H1 (cell line): ENCODE measurements at regions not wholly inside any gene's neighbourhood (a gene's known extent, or its start where the extent isn't known, plus 50 kb on each side); places are given as distances from the start of the nearest gene placed in this dataset.

ENCODE experiments used
- CTCF ChIA-PET: fragments of 300-600 bp; sonication (Branson Sonifier 250); formaldehyde crosslinking; loops from one replicate; lab custom pipeline; 2021; ENCODE audit not compliant: partially characterized antibody; lab: Charles Lee
- POLR2A ChIA-PET: fragments of 300-600 bp; sonication (Branson Sonifier 250); formaldehyde crosslinking; loops from one replicate; lab custom pipeline; 2021; ENCODE audit warnings: inconsistent platforms; ENCODE audit not compliant: partially characterized antibody; lab: Charles Lee
- DNase-seq, 2 experiments: peaks; one replicate each; pipeline versions ENCODE4 v3.0.0 to v3.0.0-alpha.2; 2010 to 2022; ENCODE audit warnings: low spot score in 2 of 2, low read depth in 1 of 2, mixed read lengths in 1 of 2
- FAIRE-seq: peaks from 2 replicates; lab custom pipeline; 2011; peaks lifted over from hg19 to GRCh38; lab: Jason Lieb, UNC
- H2AFZ ChIP-seq: 2 replicates; pipeline ENCODE4 v1.8.1; 2012; ENCODE audit warnings: low read length, inconsistent platforms
- H2AK5ac ChIP-seq: 2 replicates; pipeline ENCODE4 v1.6.1; 2013; ENCODE audit warnings: low read depth, low read length
- H2BK120ac ChIP-seq: replicated peaks from 2 replicates; pipeline ENCODE3; 2013; ENCODE audit warnings: low read depth, low read length, inconsistent platforms
- H2BK12ac ChIP-seq: 2 replicates; pipeline ENCODE4 v1.6.1; 2013; ENCODE audit warnings: low read depth, low read length
- H2BK15ac ChIP-seq: 2 replicates; pipeline ENCODE4 v1.6.1; 2013; ENCODE audit warnings: low read length
- H2BK20ac ChIP-seq: 2 replicates; pipeline ENCODE4 v1.6.1; 2013; ENCODE audit warnings: low read length
- H2BK5ac ChIP-seq: 2 replicates; pipeline ENCODE4 v1.6.1; 2013; ENCODE audit warnings: low read depth, low read length
- H3K14ac ChIP-seq: 2 replicates; pipeline ENCODE4 v1.6.1; 2013; ENCODE audit warnings: inconsistent platforms; ENCODE audit not compliant: insufficient read length
- H3K18ac ChIP-seq: 2 replicates; pipeline ENCODE4 v1.6.1; 2013; ENCODE audit warnings: low read length; ENCODE audit errors: extremely low read depth
- H3K23ac ChIP-seq: 2 replicates; pipeline ENCODE4 v1.6.1; 2013; ENCODE audit warnings: inconsistent platforms; ENCODE audit not compliant: insufficient read length
- H3K23me2 ChIP-seq: 2 replicates; pipeline ENCODE4 v1.6.1; 2013; ENCODE audit warnings: low read depth, low read length
- H3K27ac ChIP-seq: 2 replicates; pipeline ENCODE4 v1.6.1; 2011; ENCODE audit warnings: low read depth, low read length, inconsistent platforms
- H3K27me3 ChIP-seq, 4 experiments: replicated peaks in 1 of 4; 1 replicate in 1 of 4; 2 replicates in 3 of 4; pipeline versions ENCODE4 v1.6.1 to v1.8.1; 2011 to 2013; ENCODE audit warnings: low read length in 3 of 4, mild to moderate bottlenecking in 3 of 4, inconsistent platforms in 2 of 4, mixed read lengths in 2 of 4, moderate library complexity in 1 of 4; ENCODE audit not compliant: control insufficient read depth in 3 of 4, insufficient read depth in 3 of 4; ENCODE audit errors: extremely low read depth in 1 of 4
- H3K36me3 ChIP-seq, 4 experiments: 2 replicates each; pipeline versions ENCODE4 v1.6.1 to v1.8.1; 2011 to 2013; ENCODE audit warnings: mild to moderate bottlenecking in 4 of 4, low read length in 3 of 4, moderate library complexity in 2 of 4, control low read depth in 1 of 4, inconsistent platforms in 1 of 4; ENCODE audit not compliant: insufficient read depth in 4 of 4, control insufficient read depth in 2 of 4
- H3K4ac ChIP-seq: replicated peaks from 2 replicates; pipeline ENCODE3; 2013; ENCODE audit warnings: low read length, low read depth, mixed read lengths, inconsistent platforms; ENCODE audit not compliant: insufficient read length
- H3K4me1 ChIP-seq, 4 experiments: replicated peaks in 1 of 4; 1 replicate in 1 of 4; 2 replicates in 3 of 4; pipeline versions ENCODE4 v1.6.1 to v1.8.1; 2011 to 2013; ENCODE audit warnings: low read length in 3 of 4, inconsistent platforms in 2 of 4, mixed read lengths in 1 of 4; ENCODE audit not compliant: insufficient read depth in 4 of 4, control insufficient read depth in 3 of 4
- H3K4me2 ChIP-seq, 2 experiments: 2 replicates each; pipeline versions ENCODE4 v1.6.1 to v1.8.1; 2011 to 2013; ENCODE audit warnings: low read depth in 2 of 2, low read length in 2 of 2, control low read depth in 1 of 2, inconsistent platforms in 1 of 2, mild to moderate bottlenecking in 1 of 2; ENCODE audit not compliant: insufficient read depth in 1 of 2
- H3K4me3 ChIP-seq, 4 experiments: fragments of 200-600, 300-600 bp in 1 of 4; sonication (generic), shearing (Covaris generic), sonication (Bioruptor Twin) in 1 of 4; 2 replicates each; pipeline versions ENCODE4 v1.5.1 to v1.8.1; 2011 to 2016; ENCODE audit warnings: low read length in 4 of 4, low read depth in 3 of 4, control low read depth in 2 of 4, inconsistent platforms in 2 of 4, mild to moderate bottlenecking in 2 of 4, mixed read lengths in 1 of 4, moderate library complexity in 1 of 4; ENCODE audit not compliant: insufficient read depth in 2 of 4; ENCODE audit errors: extremely low read depth in 1 of 4
- H3K56ac ChIP-seq: replicated peaks from 2 replicates; pipeline ENCODE3; 2013; ENCODE audit warnings: low read depth, mild to moderate bottlenecking, mixed read lengths, low read length, inconsistent platforms; ENCODE audit not compliant: insufficient read length
- H3K79me1 ChIP-seq: 2 replicates; pipeline ENCODE4 v1.6.1; 2013; ENCODE audit warnings: low read depth, low read length, control low read depth
- H3K79me2 ChIP-seq, 2 experiments: 2 replicates each; pipeline versions ENCODE4 v1.6.1 to v1.8.1; 2012 to 2013; ENCODE audit warnings: low read length in 2 of 2, mild to moderate bottlenecking in 2 of 2, inconsistent platforms in 1 of 2; ENCODE audit not compliant: insufficient read depth in 2 of 2, control insufficient read depth in 1 of 2
- H3K9ac ChIP-seq, 4 experiments: replicated peaks in 1 of 4; 1 replicate in 1 of 4; 2 replicates in 3 of 4; pipeline versions ENCODE4 v1.6.1 to v1.8.1; 2011 to 2013; ENCODE audit warnings: low read depth in 3 of 4, low read length in 3 of 4, control low read depth in 2 of 4, mild to moderate bottlenecking in 2 of 4, moderate library complexity in 2 of 4, inconsistent platforms in 1 of 4; ENCODE audit errors: extremely low read depth in 1 of 4
- H3K9me3 ChIP-seq, 2 experiments: 2 replicates each; pipeline versions ENCODE4 v1.6.1 to v1.8.1; 2012 to 2013; ENCODE audit warnings: mild to moderate bottlenecking in 2 of 2, moderate library complexity in 2 of 2, control low read depth in 1 of 2, inconsistent platforms in 1 of 2, low read depth in 1 of 2, low read length in 1 of 2, mixed read lengths in 1 of 2; ENCODE audit not compliant: insufficient read depth in 2 of 2
- H4K20me1 ChIP-seq, 2 experiments: replicated peaks in 1 of 2; 2 replicates each; pipeline versions ENCODE3 to v1.8.1; 2011 to 2013; ENCODE audit warnings: inconsistent platforms in 2 of 2, low read length in 2 of 2, mild to moderate bottlenecking in 1 of 2; ENCODE audit not compliant: insufficient read depth in 2 of 2, control insufficient read depth in 1 of 2
- H4K5ac ChIP-seq: 2 replicates; pipeline ENCODE4 v1.6.1; 2013; ENCODE audit warnings: low read length, low read depth, mixed read lengths, inconsistent platforms; ENCODE audit not compliant: insufficient read length
- H4K8ac ChIP-seq: 2 replicates; pipeline ENCODE4 v1.8.0; 2013; ENCODE audit warnings: mild to moderate bottlenecking, moderate library complexity, low read length, inconsistent platforms; ENCODE audit not compliant: insufficient read depth; ENCODE audit errors: extremely low read depth
- H4K91ac ChIP-seq: replicated peaks from 2 replicates; pipeline ENCODE3; 2013; ENCODE audit warnings: low read length, mixed read lengths, inconsistent platforms; ENCODE audit not compliant: insufficient read length
- ATF2 ChIP-seq: IDR thresholded peaks from 2 replicates; pipeline ENCODE4 v1.6.1; 2012; ENCODE audit warnings: low read length, inconsistent platforms
- BCL11A ChIP-seq, 2 experiments: IDR thresholded peaks; one replicate each; pipeline ENCODE4 v1.6.1; 2011; ENCODE audit warnings: low read depth in 2 of 2, low read length in 2 of 2, mild to moderate bottlenecking in 2 of 2
- CBX8 ChIP-seq: fragments of 300-800, 300-1000 bp; sonication (generic); IDR thresholded peaks from 2 replicates; pipeline ENCODE4 v1.7.1; 2016; ENCODE audit warnings: low read depth, low read length, borderline replicate concordance
- CHD2 ChIP-seq: IDR thresholded peaks from 2 replicates; pipeline ENCODE4 v1.6.1; 2012; ENCODE audit warnings: low read length, improper control_type of control experiment
- CTBP2 ChIP-seq: IDR thresholded peaks from 2 replicates; pipeline ENCODE4 v1.7.0; 2011; ENCODE audit warnings: borderline replicate concordance, mild to moderate bottlenecking, moderate library complexity, mixed read lengths, low read length; ENCODE audit not compliant: insufficient read depth, insufficient read length
- MAX ChIP-seq: IDR thresholded peaks from 2 replicates; pipeline ENCODE4 v1.6.1; 2012; ENCODE audit warnings: inconsistent platforms
- RAD21 ChIP-seq, 2 experiments: IDR thresholded peaks in 1 of 2; conservative IDR thresholded peaks in 1 of 2; 2 replicates each; pipeline ENCODE4 v1.6.1; 2011; ENCODE audit warnings: low read depth in 2 of 2, low read length in 2 of 2, improper control_type of control experiment in 1 of 2, inconsistent platforms in 1 of 2, mild to moderate bottlenecking in 1 of 2, moderate library complexity in 1 of 2
- RXRA ChIP-seq: IDR thresholded peaks from 2 replicates; pipeline ENCODE4 v1.6.1; 2011; ENCODE audit warnings: low read depth, mild to moderate bottlenecking, low read length, moderate library complexity; ENCODE audit not compliant: insufficient read depth
- SIRT6 ChIP-seq: IDR thresholded peaks from one replicate; pipeline ENCODE4 v1.7.1; 2012; ENCODE audit warnings: low read length, inconsistent platforms
- SP1 ChIP-seq: IDR thresholded peaks from 2 replicates; pipeline ENCODE4 v1.6.1; 2011; ENCODE audit warnings: low read depth, low read length
- SP2 ChIP-seq: IDR thresholded peaks from 2 replicates; pipeline ENCODE4 v1.6.1; 2012; ENCODE audit warnings: mild to moderate bottlenecking, low read length, inconsistent platforms
- SRF ChIP-seq: IDR thresholded peaks from 2 replicates; pipeline ENCODE4 v1.6.1; 2011; ENCODE audit warnings: mild to moderate bottlenecking, low read depth, low read length, moderate library complexity
- WGBS, 2 experiments: shearing (Covaris generic) in 1 of 2; methylation state at CpG; one replicate each; pipeline versions ENCODE4 v1.1.6 to v1.1.7; 2013 to 2015; ENCODE audit warnings: low lambda C conversion rate in 2 of 2, mixed read lengths in 2 of 2, inconsistent platforms in 1 of 2, low coverage in 1 of 2, missing lambda C conversion rate in 1 of 2; ENCODE audit not compliant: insufficient replicate concordance in 2 of 2, insufficient coverage in 1 of 2, insufficient read length in 1 of 2; ENCODE audit errors: extremely low coverage in 1 of 2, missing lambda C conversion rate in 1 of 2; 5-methylcytosine and 5-hydroxymethylcytosine counted together

- FAIRE-seq (no peak), DNase-seq (no peak)
- Histone ChIP-seq H2BK12ac (no peak overlapping the region), H3K27ac (no peak overlapping the region), H2AK5ac (no peak overlapping the region), H4K5ac (no peak overlapping the region), H3K23ac (no peak overlapping the region), H3K27me3 (no peaks in the 10 kb centered on the region), H3K9ac (no peak overlapping the region), H2AFZ (peak overlapping the region; percentile 44; the same call in 1 of the 2 replicates), H3K4me3 (no peak overlapping the region), H4K8ac (no peak overlapping the region), H3K4me2 (no peak overlapping the region), H3K9me3 (no peaks in the 10 kb centered on the region), H3K14ac (no peak overlapping the region), H3K79me2 (no peaks in the 10 kb centered on the region), H3K4me1 (no peaks in the 10 kb centered on the region), H2BK20ac (no peak overlapping the region), H4K20me1 (no peaks in the 10 kb centered on the region), H3K36me3 (no peaks in the 10 kb centered on the region), H3K56ac (no peak overlapping the region), H4K91ac (no peak overlapping the region), H3K4ac (no peak overlapping the region), H2BK120ac (no peak overlapping the region), H2BK15ac (no peak overlapping the region), H3K79me1 (no peaks in the 10 kb centered on the region), H3K18ac (no peak overlapping the region), H2BK5ac (no peak overlapping the region), H3K23me2 (no peaks in the 10 kb centered on the region)
- POLR2A ChIA-PET, result interaction anchor here (1.3 kb wide), 1 partner anchor 77 kb away, joined by 3 read pairs; the partner anchor contains the start of gene TMPO
- CTCF ChIA-PET, result interaction anchor here (1.5 to 2.1 kb wide), 3 partner anchors 13 to 53 kb away, joined by 3 to 11 read pairs (median 5); no protein-coding TSS in a partner anchor
- 100% methylated on average over 1 of the region's 1 CpG; no CpG with 5 or more reads in 1 of the 2 experiments for WGBS, 2 experiments
- no peak for TF ChIP-seq RXRA
- no peak for TF ChIP-seq SP1
- TF ChIP-seq MAX, result no peak
- TF ChIP-seq BCL11A (IDR thresholded peaks at IDR 0.05; ENCODE audit: low read depth in 2 of 2, low read length in 2 of 2), result no peak
- no peak for TF ChIP-seq SP2
- no peak for TF ChIP-seq ATF2
- no peak for TF ChIP-seq CHD2
- no peak for TF ChIP-seq RAD21 (IDR thresholded peaks at IDR 0.05 in 1 of 2, conservative IDR thresholded peaks at IDR 0.05 in 1 of 2; ENCODE audit: low read depth in 2 of 2, low read length in 2 of 2)
- no peak for TF ChIP-seq SIRT6
- TF ChIP-seq CTBP2, result no peak
- TF ChIP-seq CBX8, result no peak
- TF ChIP-seq SRF, result no peak
Measured at GRCh38 chr12:98438656-98439230, 76.6 kb upstream of the TMPO start.
